ENCODE measurements at regions not wholly inside any gene's neighbourhood (a gene's known extent, or its start where the extent isn't known, plus 50 kb on each side); places are given as distances from the start of the nearest gene placed in this dataset.

GRCh38 chr10:130231251-130231741 lies 95.1 kb downstream of the GLRX3 start:
- TF ChIP-seq, protein P1, sequence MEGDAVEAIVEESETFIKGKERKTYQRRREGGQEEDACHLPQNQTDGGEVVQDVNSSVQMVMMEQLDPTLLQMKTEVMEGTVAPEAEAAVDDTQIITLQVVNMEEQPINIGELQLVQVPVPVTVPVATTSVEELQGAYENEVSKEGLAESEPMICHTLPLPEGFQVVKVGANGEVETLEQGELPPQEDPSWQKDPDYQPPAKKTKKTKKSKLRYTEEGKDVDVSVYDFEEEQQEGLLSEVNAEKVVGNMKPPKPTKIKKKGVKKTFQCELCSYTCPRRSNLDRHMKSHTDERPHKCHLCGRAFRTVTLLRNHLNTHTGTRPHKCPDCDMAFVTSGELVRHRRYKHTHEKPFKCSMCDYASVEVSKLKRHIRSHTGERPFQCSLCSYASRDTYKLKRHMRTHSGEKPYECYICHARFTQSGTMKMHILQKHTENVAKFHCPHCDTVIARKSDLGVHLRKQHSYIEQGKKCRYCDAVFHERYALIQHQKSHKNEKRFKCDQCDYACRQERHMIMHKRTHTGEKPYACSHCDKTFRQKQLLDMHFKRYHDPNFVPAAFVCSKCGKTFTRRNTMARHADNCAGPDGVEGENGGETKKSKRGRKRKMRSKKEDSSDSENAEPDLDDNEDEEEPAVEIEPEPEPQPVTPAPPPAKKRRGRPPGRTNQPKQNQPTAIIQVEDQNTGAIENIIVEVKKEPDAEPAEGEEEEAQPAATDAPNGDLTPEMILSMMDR (conservative IDR thresholded peaks at IDR 0.05; ENCODE audit: low read length): no peak
- no peak for TF ChIP-seq EZH2phosphoT487 (IDR thresholded peaks at IDR 0.05; ENCODE audit: borderline replicate concordance)
